Right forelimb (tissue), 1 donor: ENCODE measurements at regions not wholly inside any gene's neighbourhood (a gene's known extent, or its start where the extent isn't known, plus 50 kb on each side); places are given as distances from the start of the nearest gene placed in this dataset.

Experiments used
- DNase-seq: peaks from one replicate; pipeline ENCODE4 v3.0.0-alpha.2; 2018

- no peak for DNase-seq
Measured at GRCh38 chr5:68455216-68455615, 239.7 kb downstream of the PIK3R1 start.

GRCh38 chr5:68456756-68457217 lies 241.2 kb downstream of the PIK3R1 start:
- no peak for DNase-seq

DNA sequence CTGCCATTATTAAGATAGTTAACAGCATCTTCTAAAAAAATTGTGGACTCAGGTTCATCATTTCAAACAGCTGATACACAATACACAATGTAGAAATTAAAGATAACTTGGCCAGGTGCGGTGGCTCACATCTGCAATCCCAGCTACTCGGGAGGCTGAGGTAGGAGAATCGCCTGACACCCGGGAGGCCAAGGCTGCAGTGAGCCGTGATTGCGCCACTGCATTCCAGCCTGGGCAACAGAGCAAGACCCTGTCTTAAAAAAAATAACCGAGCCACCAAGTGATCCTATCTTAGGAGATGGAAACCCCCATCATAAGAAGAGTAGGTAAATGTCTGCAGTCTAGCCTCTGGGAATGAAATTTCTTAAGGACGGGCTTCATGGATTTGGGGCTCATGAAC lies 241.7 kb downstream of the PIK3R1 start:
- no peak for DNase-seq

DNA sequence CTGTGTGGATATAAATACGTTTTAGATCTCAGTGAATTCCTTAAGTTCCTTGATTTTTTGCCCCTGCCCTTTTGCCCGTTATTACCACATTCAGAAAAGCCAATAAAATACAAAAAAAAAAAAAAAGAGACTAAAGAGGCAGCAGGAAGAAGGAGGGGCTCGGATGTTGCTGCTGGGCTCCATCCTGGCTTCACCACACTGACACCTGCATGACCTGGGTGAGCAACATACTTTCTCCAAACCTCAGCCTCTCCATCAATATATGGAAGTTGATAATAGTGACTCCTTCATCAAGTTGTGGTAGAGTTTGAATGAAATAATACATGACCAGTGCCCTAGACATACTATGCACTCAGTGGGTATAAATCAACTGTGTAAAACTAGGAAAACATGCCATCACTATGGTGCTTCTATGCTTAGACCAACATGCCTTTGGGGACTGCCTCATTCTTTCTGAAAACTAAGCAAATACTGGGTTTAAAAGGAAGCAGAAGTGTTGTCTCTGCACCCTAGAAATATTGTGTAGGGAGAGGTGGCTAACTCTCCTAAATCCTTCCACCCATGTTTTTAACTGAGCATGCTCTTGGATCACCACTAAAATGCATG lies 243.0 kb downstream of the PIK3R1 start:
- no peak for DNase-seq

- no peak for DNase-seq
Measured at GRCh38 chr5:68459093-68459809, 243.7 kb downstream of the PIK3R1 start.

- no peak for DNase-seq
Measured at GRCh38 chr5:68459810-68460139, 244.2 kb downstream of the PIK3R1 start.

DNA sequence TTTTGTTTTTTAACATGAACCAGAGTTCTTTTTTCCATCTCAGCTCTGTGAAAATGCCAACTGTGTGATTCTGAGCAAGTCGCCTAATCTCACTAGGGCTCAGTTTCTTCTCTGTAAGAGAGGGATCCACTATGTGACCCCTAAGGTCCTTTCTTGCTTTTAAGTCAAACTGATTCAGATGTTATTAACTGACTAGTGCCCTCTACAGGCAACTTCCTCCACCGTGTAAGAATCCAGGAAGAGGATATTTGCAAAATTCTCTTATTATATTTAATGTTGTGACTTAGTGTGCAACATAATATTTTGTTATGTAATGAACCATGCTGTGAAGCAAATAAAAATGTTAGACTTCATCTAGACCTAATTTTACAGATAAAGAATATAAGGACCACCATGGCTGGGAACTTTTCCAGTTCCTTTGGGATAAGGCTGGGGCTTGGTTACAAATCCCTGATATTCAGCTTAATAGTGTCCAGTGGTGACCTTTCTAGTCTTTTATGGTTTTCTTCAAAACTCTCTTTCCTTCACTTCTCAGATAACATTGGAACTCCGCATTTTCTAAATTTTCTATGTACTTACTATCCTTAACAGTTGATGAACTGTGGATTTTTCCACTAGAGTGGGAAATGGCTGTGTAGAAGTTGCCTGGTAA lies 244.7 kb downstream of the PIK3R1 start:
- DNase-seq: no peak

- no peak for DNase-seq
Measured at GRCh38 chr5:68463606-68464005, 248.1 kb downstream of the PIK3R1 start.

DNA sequence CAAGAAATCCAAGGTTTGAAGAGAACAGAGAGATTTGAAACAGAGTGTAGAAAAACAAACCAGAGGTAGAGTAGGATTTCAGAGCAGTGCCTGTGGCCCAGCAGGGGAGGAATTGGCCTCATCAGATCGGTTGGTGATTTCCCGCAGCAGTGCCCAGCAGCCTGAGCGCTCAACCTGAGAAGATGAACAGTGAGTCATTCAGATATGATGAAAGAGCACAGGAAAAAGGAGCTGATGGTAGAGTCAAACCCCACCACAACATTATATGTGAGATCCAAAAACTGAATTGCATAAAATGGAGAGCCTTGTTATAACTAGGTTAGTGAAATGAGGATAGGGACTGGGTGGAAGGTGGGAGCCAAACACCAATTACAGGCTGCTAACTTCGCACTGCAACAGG lies 248.9 kb downstream of the PIK3R1 start:
- no peak for DNase-seq

DNA sequence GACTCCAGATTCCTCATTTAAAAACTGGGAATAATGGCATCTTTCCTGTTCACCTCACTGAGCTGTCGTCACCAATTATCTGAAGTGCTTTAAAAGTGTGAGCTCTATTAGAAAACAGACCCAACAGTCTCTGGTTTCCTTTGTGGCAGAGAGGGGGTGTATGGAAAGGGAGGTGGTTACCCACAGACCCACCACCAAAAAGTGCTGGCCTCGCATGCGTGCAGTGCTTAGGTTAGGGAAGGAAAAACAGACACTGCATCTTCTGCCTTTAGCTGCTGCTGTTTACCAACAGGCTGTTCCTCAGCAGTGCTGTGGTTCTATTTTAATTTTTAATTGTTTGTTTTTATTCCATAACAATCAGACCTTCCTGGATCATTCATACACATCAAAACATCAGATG lies 249.6 kb downstream of the PIK3R1 start:
- DNase-seq: no peak

GRCh38 chr5:68465934-68466551 lies 250.5 kb downstream of the PIK3R1 start:
- DNase-seq: no peak

DNA sequence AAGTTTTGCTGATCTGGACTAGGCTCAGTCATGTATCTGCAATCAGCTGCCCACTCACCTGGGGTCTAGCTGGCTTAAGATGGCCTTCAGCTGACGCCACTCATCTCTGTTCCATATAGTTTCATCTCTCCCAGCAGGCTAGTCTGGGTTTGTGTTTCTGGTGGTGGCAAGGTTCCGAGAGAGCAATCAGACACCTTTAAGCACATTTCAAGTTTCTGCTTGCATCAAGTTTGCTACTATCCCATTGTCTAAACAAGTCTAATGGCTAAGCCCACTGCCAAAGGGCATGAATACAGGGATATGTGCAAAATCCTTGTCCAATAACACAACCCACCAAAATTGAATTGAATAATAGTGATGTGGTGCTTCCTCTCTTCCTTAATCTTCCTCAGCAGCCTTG lies 251.7 kb downstream of the PIK3R1 start:
- DNase-seq: no peak

DNA sequence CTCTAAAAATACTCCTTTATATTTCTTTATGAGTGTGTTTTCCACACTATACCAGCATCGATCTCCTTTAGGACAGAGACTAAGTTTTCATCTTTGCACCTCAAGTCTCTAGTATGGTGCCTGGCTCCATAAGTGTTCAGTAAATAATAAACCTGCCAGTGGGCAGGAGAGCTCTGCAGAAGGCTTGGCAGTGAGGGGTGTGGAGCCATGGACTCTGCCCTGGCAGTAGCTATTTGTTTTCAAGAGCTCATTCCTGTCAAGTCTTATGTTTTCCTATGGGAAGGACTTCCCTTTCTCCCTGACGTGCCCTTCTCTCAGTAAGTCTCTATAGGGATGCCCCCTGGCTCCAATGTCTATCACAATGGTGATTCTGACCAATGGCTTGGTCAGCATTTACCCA lies 252.2 kb downstream of the PIK3R1 start:
- DNase-seq: no peak

- no peak for DNase-seq
Measured at GRCh38 chr5:68468322-68468721, 252.8 kb downstream of the PIK3R1 start.

DNA sequence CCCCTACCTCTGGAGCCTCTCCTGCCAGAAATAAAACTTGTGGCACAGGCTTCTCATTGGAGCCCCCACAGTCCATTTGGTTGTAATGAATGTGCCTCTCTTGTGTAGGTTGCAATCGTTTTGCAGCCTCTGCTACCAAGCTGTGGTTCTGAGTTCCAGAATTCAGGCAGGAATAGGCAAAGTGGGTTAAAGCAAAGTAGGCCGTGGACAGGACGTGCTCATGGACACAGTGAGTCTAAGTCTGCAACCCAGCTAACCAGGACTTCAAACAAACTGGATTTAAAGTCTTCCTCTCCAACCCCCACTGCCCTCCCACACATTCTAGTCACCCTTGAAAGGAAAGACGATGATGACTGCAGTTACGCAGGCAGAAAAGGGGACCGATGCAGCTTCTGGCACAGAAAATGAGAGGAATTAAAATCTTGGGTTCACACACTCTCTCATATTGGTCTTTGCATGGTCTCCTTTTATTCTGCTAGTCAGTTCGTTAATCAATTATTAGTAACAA lies 260.0 kb downstream of the PIK3R1 start:
- no peak for DNase-seq

GRCh38 chr5:68476854-68477253 lies 261.3 kb downstream of the PIK3R1 start:
- no peak for DNase-seq

DNA sequence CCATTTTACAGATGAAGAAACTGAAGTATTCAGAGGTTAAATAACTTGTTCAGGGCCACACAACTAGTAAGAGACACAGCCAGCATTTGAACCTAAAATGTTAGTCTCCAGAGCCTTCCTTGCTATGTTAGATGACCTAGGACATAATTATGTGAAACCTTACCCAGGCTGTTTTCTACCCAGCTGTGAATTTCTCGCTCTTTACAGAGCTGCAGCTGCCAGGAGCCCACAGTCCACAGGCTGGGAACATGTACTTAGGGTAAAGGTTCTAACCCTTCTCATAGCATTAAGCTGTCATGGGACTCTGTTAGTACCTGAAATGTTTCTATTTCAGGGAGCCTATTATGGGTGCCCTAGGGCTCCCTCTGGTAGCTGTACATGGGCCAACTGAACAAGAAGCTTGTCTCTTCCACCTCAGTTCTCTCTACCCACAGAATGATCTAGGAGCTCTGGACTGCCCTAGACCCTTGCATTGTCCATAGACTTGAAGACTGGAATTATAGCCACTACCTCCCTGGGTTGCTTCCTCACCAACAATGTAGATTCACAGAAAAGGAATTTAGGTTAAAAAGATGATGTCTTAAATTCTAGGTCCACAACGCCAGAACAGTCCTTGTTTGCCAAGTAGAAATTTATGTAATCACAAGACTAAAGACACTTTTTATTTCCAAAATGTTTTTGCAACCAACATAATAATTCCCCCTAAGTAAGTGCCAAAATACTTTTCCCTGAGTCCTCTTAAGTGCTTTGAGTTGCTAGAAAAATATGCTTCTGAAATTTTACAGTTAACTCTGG lies 262.9 kb downstream of the PIK3R1 start:
- no peak for DNase-seq

DNA sequence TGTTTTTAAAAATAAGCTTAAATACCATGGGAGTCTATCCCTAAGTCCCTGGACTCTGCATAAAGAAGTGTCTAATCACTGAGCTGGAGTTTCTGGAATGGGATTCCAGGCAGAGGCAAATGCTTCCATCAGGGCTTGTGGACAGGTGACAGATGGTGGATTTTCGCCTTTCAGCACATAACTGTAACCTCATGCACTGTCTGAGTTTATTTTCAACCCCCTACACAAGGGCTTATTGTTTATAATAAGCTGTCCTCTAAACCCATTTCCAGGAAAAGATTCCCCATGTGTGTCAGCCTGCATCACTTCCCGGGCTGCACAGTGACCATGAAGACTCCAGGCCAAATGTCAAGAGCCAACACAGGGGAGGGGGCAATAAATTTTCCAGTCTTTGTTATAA lies 264.0 kb downstream of the PIK3R1 start:
- DNase-seq: no peak

- DNase-seq: no peak
Measured at GRCh38 chr5:68480335-68480940, 264.9 kb downstream of the PIK3R1 start.

GRCh38 chr5:68482199-68482598 lies 266.6 kb downstream of the PIK3R1 start:
- DNase-seq: no peak

DNA sequence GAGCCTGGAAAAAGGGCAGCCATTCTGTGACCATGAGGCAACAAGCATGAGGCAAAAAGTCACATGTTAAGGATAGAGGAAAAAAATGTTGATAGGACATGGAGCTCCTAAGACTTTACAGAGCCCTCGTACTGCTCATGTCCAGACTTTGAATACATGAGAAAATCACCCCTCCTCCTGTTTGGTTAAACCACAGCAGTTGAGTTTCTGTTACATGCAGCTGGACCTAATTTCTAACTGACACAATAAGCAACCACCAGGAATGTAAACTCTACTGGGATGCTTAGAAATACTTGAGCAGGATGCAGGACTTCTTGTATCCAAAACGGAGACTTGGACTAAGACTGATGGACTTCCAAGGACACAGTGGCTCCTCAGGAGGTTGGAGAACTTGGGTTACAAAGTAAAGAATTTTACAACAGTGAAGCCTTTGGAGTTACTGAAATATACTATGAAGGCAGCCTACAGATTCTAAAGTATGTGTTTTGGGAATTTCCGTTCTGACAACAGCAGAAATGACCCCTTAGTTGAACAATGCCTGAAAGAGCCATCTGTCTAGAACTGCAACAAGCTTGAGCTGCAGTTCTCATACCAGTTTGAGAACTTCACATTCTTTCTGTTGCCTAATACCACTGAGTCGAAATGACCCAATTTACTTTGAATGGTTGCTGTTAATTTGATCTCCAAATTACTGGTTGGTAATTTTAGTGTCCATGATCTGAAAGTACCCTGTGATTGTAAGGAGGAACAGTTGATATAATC lies 268.9 kb downstream of the PIK3R1 start:
- DNase-seq: no peak

DNA sequence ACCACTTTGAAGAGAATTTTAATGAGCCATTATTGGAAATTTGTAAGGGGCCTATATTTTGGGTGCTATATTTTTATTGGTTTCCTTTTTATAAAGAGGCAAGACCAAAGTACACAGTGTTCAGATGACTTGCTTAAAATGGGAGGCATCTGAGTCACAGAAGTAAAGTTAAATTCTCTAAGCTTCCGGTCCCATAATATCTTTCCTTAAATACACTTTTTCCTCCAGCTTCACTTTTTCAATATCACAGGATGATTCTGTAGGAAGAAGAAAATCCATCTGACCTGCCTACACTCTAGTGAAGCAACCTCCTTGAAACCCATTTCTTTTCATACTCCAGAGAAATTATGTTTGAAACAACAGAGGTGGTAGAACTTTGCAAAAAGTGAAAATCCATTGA lies 274.0 kb downstream of the PIK3R1 start:
- no peak for DNase-seq
